AG09319 (cell line): ENCODE measurements at regions not wholly inside any gene's neighbourhood (a gene's known extent, or its start where the extent isn't known, plus 50 kb on each side); places are given as distances from the start of the nearest gene placed in this dataset.
A peak's percentile ranks its signal among the peaks of the same experiment; 100 is the strongest.

Source experiments
- DNase-seq: peaks from one replicate; pipeline ENCODE4 v3.0.0-alpha.2; 2010; ENCODE audit warnings: low read depth; ENCODE audit errors: extremely low read depth
- TF ChIP-seq, protein P1 (sequence below): IDR thresholded peaks from 2 replicates; pipeline ENCODE4 v1.5.1; 2011; ENCODE audit warnings: low read depth, mild to moderate bottlenecking, inconsistent platforms, low read length, moderate library complexity

DNA sequence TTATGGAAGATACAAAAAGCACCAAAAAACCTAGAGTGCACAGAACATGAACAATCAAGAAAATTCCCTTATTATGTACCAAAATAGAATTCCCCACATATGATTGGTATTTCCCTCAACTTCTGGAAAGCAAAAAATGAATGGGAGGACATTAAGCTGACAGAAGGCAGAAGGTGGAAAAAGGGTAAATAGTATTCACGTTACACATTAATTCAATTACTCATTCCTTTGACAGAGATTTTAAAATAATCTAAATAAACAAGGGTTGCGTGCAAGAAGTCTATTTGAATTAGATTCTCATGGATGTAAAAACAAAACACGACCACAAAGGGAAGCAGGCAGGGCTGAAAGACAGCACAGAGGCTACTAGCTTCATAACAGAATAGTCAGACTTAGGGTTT, 260.5 kb upstream of the ZPLD1 start:
- DNase-seq: peak; percentile 43
- TF ChIP-seq, protein P1, sequence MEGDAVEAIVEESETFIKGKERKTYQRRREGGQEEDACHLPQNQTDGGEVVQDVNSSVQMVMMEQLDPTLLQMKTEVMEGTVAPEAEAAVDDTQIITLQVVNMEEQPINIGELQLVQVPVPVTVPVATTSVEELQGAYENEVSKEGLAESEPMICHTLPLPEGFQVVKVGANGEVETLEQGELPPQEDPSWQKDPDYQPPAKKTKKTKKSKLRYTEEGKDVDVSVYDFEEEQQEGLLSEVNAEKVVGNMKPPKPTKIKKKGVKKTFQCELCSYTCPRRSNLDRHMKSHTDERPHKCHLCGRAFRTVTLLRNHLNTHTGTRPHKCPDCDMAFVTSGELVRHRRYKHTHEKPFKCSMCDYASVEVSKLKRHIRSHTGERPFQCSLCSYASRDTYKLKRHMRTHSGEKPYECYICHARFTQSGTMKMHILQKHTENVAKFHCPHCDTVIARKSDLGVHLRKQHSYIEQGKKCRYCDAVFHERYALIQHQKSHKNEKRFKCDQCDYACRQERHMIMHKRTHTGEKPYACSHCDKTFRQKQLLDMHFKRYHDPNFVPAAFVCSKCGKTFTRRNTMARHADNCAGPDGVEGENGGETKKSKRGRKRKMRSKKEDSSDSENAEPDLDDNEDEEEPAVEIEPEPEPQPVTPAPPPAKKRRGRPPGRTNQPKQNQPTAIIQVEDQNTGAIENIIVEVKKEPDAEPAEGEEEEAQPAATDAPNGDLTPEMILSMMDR: no peak

DNA sequence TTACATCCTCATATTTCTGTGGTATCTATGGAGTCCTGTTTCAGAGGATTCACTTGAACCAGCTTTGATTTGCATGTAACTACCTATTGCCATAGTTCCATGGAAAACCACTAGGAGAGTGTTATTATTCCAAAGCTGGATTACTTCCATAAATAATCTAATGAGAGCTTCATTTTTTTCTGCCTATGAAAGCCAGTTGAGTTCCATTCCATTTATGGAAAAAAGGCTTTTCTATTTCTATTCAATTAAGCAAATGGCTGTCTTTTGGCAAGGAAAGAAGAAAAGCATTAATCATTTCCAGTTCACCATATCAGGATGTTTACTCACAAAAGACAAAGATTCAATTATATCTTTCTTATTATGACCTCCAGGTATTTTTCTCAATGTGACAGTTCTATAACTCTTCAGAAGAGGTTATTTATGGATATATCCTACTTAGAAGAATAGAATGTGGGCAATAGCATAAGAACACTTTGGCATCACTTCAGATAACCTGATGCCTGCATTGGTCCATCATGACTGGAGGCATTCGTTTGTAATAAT, 259.9 kb upstream of the ZPLD1 start:
- TF ChIP-seq, protein P1: no peak
- DNase-seq: no peak

GRCh38 chr3:102176333-102177050, 258.3 kb upstream of the ZPLD1 start:
- no peak for DNase-seq
- TF ChIP-seq, protein P1: no peak

GRCh38 chr3:102177075-102177755, 257.6 kb upstream of the ZPLD1 start:
- TF ChIP-seq, protein P1: no peak

GRCh38 chr3:102178817-102179216, 256.0 kb upstream of the ZPLD1 start:
- TF ChIP-seq, protein P1: no peak
- DNase-seq: no peak

More at GRCh38 chr3:102177075-102177755, 257.6 kb upstream of the ZPLD1 start:
- DNase-seq: no peak

DNA sequence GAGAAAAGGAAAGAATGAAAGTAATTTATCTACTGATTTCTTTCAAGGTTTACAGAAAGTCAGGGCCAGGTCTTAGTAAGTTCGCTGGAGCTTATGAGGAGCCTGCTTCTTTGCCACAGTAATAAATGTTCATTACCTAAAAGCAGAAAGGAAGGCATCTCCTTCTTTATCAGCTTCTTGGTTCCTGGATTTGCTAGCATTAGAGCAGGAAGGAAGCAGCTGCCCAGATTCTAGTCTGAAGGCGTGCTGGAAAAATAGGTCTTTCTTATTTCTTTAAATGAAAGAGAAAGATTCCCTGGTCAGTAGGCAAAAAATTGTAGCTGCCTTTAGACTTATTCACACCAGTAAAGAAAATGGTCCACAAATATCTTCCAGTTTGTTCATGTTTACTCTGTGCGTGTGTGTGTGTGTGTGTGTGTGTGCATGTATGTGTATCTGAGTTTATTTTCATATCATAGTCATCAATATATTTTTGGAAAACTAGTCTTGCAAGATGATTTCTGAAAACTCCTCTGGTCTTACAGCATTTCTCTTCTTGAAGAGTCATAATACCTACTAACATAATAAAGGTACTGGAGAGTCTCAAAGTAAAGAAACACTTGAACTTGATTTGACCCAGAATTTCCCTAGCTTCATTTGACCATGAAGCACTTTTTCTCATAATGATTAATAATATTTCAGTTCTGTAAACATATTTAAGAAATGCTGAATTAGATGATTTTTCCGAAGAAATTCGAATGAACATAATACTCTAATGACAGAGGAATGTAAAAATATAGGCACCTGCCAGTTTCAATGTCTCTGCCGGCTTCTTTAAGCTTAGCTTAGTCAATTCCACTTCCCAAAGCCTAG, 255.3 kb upstream of the ZPLD1 start:
- no peak for DNase-seq

More for the DNA sequence above, 255.3 kb upstream of the ZPLD1 start:
- TF ChIP-seq, protein P1: no peak
